ENCODE measurements at regions not wholly inside any gene's neighbourhood (a gene's known extent, or its start where the extent isn't known, plus 50 kb on each side); places are given as distances from the start of the nearest gene placed in this dataset.

DNA sequence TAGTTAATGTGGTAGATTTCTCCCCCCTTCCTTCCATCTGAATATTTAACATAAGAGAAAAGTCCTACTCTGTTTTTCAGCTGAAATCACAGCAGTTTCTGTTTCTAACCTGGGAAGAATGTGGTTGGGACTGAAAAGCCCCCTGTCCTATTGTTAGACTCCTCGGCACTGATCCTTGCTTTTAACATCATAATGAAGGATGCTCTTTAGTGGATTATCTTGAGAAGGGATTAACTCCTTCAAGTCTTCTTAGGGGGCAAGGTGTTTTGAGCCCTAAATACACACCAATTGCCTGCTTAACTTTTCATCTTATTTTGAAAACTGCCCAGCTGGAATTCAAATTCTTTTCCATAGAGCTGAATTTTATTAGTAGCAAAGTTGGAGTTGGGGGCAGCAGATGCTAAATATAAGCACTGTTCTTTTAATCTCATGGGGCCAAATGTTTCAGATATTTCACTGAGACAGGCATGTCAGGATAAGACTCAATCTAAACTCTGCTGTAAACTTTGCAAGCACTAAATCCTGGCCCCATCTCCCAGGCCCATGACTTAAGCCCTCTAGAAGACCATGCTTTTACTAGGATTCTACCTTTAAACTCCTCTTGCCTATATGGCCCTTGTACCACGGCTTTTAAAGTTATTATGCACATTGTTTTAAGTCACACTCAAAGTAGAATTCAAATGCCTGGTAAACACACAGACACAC is 243.2 kb upstream of the NR2F2 start:
- TF ChIP-seq, protein P1, sequence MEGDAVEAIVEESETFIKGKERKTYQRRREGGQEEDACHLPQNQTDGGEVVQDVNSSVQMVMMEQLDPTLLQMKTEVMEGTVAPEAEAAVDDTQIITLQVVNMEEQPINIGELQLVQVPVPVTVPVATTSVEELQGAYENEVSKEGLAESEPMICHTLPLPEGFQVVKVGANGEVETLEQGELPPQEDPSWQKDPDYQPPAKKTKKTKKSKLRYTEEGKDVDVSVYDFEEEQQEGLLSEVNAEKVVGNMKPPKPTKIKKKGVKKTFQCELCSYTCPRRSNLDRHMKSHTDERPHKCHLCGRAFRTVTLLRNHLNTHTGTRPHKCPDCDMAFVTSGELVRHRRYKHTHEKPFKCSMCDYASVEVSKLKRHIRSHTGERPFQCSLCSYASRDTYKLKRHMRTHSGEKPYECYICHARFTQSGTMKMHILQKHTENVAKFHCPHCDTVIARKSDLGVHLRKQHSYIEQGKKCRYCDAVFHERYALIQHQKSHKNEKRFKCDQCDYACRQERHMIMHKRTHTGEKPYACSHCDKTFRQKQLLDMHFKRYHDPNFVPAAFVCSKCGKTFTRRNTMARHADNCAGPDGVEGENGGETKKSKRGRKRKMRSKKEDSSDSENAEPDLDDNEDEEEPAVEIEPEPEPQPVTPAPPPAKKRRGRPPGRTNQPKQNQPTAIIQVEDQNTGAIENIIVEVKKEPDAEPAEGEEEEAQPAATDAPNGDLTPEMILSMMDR (IDR thresholded peaks at IDR 0.05) = no peak
- no peak for TF ChIP-seq POLR2A (IDR thresholded peaks at IDR 0.05)
- TF ChIP-seq POLR2AphosphoS5 (IDR thresholded peaks at IDR 0.05) = no peak
